Keratinocyte (primary cell): ENCODE measurements at regions not wholly inside any gene's neighbourhood (a gene's known extent, or its start where the extent isn't known, plus 50 kb on each side); places are given as distances from the start of the nearest gene placed in this dataset.

Source experiments
- CTCF ChIP-seq, 3 experiments: IDR thresholded peaks in 1 of 3; conservative IDR thresholded peaks in 1 of 3; optimal IDR thresholded peaks in 1 of 3; 2 replicates in 2 of 3; 3 replicates in 1 of 3; pipeline versions ENCODE3 to v1.5.1; 2011; ENCODE audit warnings: low read length in 3 of 3, mild to moderate bottlenecking in 3 of 3, moderate library complexity in 2 of 3, control low read depth in 1 of 3, inconsistent platforms in 1 of 3; ENCODE audit not compliant: insufficient read depth in 2 of 3; ENCODE audit errors: extremely low read depth in 1 of 3
- EZH2 ChIP-seq: IDR thresholded peaks from one replicate; pipeline ENCODE4 v1.6.1; 2012; ENCODE audit warnings: inconsistent platforms, mild to moderate bottlenecking, low read length, moderate library complexity

- TF ChIP-seq CTCF (optimal IDR thresholded peaks at IDR 0.05 in 1 of 3, IDR thresholded peaks at IDR 0.05 in 1 of 3, conservative IDR thresholded peaks at IDR 0.05 in 1 of 3; ENCODE audit: extremely low read depth in 1 of 3, insufficient read depth in 2 of 3, low read length in 3 of 3) (no peak), EZH2 (no peak)
Observed at GRCh38 chr2:173741759-173742158, 223.4 kb downstream of the SP3 start.
